Stimulated activated CD4-positive, alpha-beta T cell treated with anti-CD3 and anti-CD28 coated beads, Interleukin-4, amount 100 ng/mL, for 1 hour (primary cell): ENCODE measurements at regions not wholly inside any gene's neighbourhood (a gene's known extent, or its start where the extent isn't known, plus 50 kb on each side); places are given as distances from the start of the nearest gene placed in this dataset.
"Not testable (repeated sequence)": the region's sequence is repeated elsewhere in the genome, so short reads cannot be mapped to it uniquely, and the experiment has no call there.

Experiments used
- DNase-seq: peaks from one replicate; pipeline ENCODE4 v3.0.0-alpha.2; 2020

- DNase-seq = no peak
Observed at GRCh38 chr6:54440549-54440948, 132.3 kb downstream of the TINAG start.

GRCh38 chr6:54441020-54441419 lies 132.8 kb downstream of the TINAG start:
- DNase-seq = no peak

GRCh38 chr6:54441687-54442248 lies 133.5 kb downstream of the TINAG start:
- DNase-seq = no peak

DNA sequence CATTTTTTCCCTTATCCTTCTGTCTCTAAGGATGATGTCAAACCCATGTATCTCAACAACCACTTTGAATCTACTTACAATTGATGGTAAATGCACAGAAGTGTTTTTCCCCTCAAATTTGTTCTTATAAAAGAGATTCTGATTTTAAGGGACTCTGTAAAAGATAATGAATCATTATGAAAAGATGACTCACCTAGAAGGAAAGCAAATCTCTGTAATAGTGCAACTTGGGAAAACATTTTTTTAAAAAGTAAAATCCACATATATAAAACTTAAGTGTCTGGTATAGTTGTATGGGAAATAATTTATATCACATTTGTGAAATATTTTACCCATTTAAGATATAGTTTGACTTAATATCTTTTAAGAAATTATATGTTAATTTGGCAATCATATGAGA lies 137.0 kb downstream of the TINAG start:
- no peak for DNase-seq

DNA sequence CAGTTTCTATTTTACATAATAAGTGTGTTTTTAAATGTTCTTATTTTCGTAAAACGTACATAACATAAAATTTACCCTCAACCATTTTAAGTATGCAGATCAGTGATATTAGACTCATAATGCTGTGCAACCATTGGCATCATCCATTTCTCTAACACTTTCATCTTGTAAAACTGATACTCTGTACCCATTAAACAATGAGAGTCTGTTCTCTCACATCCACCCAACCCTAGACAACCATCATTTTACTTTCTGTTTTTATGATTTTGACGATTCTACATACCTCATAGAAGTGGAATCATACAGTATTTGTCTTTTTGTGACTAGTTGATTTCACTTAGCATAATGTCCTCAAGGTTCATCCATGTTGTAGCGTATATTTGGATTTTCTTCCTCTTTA lies 140.4 kb downstream of the TINAG start:
- no peak for DNase-seq

- DNase-seq = no peak
Observed at GRCh38 chr6:54451516-54451915, 143.3 kb downstream of the TINAG start.

GRCh38 chr6:54463354-54464024 lies 155.2 kb downstream of the TINAG start:
- no peak for DNase-seq

DNA sequence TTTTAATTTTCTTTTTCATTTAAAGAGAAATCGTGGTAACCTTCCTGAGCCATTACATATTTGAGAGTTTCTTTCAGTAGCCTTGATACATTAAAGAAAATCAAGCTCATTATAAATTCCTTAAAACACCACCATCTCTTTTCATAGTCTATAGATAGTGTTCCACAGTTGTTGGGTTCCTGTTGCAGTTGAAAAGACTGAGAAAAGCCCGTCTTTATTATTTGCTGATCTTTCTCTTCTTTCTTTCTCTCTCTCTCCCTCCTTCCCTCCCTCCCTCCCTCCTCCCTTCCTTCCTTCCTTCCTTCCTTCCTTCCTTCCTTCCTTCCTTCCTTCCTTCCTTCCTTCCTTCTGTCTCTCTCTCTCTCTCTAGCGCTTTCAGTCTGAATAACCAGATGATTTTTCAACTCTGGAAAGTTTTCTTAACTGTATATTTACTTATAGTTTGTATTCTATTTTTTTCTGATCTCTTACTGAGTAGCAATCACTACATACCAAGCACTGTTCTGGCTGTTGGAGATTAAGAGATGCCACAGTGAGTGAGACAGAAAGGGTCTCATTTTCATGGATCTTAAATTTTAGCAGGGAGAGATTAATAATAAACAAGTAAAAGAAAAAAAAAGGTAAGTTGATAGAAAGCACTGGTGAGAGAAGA lies 157.5 kb downstream of the TINAG start:
- DNase-seq = no peak

DNA sequence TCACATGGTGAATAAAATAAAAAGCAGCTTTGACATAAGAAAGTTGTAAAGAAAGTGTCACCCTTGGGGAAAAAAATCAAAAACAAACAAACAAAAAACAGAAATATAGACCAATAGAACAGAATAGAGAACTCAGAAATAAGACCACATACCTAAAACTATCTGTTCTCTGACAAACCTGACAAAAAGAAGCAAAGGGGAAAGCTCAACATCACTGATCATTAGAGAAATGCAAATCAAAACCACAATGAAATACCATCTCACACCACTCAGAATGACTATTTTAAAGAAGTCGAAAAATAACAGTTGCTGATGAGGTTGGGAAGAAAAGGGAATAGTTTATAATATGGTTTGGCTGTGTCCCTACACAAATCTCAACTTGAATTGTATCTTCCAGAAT lies 159.1 kb downstream of the TINAG start:
- no peak for DNase-seq

DNA sequence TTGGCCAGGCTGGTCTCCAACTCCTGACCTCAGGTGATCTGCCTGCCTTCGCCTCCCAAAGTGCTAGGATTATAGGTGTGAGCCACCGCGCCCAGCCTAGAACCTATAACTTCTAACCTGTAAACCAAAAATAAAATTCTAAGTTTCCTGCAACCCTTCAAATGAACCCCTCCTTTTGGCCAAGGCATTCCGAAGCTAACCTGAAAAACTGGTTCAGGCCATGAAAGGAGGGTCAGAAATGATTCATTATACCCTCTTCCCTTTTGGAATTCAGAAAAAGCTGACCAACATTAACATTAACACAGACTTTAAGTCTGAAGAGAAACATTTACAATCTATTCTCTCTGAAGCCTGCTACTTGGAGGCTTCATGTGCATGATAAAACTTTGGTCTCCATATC lies 165.1 kb downstream of the TINAG start:
- DNase-seq = no peak

DNA sequence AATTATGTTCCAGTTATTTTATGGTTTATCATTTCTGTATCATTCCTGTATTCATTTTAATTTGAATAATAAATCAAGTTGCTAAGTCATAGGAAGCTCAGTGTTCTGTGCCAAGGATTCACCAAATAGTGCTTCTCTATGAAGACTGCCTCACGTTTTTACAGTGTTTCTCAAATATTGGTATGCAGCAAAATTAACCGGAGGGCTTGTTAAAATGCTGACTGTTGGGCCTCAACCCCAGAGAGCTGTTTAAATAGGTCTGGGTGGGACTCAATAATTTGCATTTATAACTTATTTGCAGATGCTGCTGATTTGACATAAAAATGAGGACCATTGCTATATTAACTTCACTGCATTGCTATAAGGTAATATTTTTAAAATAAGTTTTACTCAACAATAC lies 166.7 kb downstream of the TINAG start:
- no peak for DNase-seq

DNA sequence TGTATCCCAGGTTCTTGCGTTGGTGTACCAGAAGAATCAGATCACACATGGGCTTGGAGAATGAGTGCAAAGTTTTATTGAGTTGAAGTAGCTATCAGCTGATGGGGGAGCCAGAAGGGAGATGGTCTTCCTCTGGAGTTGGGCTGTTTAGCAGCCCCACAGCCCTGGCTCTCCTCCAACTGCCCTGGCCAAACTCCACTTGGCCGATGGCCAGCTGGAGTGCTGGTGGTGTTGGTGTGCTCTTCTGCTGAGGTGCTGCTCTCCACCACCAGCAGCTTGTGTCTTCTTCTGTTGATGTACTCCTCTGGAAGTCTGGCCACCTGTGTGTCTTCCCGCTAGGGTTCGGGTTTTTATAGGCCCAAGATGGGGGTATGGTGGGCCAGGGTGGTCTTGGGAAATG lies 172.8 kb downstream of the TINAG start:
- no peak for DNase-seq

DNA sequence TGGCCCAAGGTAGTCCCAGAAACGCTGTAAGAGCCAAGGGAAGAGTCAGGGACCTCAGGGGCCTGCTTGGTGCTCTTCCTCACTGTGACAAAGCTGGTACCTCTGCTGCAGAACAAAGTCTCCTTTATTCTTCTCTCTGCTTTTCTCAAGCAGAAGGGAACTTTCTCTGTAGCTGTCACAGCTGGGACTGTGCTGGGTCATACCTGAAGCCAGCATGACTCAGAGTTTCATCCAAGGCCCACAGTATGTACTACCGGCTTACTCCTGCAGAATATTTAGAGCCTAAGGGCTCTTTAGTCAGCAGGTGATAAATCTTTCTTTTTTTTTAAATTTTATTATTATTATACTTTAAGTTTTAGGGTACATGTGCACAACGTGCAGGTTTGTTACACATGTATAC lies 183.2 kb downstream of the TINAG start:
- DNase-seq = no peak

GRCh38 chr6:54493138-54493537 lies 184.9 kb downstream of the TINAG start:
- no peak for DNase-seq

GRCh38 chr6:54503144-54503543 lies 194.9 kb downstream of the TINAG start:
- no peak for DNase-seq

- no peak for DNase-seq
Observed at GRCh38 chr6:54515013-54515412, 206.8 kb downstream of the TINAG start.

DNA sequence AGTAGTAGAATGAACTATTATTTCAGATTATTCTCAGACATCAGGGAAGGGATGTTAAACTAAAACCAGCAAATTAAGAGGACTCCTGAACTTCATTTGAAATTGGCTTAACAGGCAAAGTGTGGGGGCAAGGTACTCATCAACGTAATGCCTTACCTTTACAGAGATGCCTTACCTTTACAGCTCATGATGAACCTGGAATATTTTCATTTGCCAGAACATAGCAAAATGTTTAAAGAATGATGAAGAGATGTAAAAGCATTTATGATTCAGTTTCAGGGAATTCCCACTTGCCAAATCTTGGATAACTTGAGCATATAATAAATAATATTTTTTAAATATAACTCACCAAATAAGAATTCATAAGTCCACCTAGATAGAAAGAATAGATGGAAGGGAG lies 207.5 kb downstream of the TINAG start:
- DNase-seq = no peak

DNA sequence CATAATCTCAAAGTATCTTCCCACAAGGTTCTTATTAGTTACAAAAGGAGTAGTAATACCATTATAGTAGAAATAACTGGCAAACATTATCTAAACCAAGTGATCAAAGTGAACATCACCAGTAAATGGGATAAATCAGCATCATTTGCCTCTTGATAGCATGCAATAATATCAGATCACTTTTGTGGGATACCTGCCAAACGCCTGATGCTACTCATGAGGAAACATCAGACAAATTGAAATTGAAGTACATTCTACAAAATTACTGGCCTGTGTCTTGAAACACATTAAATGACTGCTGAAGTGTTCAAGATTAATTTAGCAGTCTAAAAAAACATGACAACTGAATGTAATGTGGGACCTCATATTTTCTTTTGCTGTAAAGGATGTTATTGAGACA lies 208.1 kb downstream of the TINAG start:
- DNase-seq = no peak

DNA sequence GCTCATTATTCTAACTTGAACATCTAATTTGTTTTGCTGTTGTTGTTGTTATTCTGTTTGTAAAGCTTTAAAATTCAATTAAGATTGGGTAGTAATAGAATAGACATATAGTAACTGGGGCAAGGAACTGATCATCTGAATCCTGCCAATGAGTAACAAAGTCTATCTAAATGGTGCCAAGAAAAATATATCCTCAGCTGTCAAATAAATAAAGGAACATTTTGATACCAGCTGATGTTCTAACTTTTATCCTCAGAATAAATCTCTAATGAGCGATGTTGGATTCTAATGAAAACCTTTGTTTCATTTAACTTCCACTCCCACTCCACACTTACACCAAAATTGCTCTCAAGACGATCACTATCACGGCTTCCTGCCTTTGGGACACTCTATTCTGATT lies 210.9 kb downstream of the TINAG start:
- no peak for DNase-seq

DNA sequence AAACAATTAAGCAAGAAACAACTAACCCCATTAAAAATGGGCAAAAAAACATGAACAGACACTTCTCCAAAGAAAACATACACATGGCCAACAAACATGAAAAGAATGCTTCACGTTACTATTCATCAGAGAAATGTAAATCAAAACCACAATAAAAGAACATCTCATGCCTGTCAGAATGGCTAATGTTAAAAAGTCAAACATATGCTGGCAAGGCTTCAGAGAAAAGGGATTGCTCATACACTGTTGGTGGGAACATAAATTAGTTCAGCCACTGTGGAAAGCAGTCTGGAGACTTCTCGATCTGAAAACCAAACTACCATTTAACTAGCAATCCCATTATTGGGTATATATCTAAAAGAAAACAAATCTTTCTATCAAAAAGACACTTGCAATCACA lies 217.5 kb downstream of the TINAG start:
- DNase-seq = no peak

DNA sequence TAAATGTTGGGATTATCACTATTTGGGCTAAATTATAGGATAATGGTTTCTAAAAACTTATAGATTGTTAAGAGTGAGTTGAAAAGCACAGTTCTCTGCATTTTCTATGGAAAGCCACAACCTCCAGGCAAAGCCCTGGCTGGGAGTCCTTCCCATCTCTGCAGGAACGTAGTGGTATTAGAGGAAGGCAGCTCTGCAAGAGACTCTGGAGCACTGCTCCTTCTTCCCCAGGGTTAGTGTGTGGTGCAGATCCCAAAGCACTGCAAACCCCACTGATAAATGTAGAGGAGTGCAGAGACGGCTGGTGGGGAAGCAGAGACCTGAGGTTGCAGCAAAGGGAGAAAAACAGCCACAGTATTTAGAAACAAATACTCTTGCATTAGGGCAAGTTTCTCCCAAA lies 225.3 kb downstream of the TINAG start:
- no peak for DNase-seq

DNA sequence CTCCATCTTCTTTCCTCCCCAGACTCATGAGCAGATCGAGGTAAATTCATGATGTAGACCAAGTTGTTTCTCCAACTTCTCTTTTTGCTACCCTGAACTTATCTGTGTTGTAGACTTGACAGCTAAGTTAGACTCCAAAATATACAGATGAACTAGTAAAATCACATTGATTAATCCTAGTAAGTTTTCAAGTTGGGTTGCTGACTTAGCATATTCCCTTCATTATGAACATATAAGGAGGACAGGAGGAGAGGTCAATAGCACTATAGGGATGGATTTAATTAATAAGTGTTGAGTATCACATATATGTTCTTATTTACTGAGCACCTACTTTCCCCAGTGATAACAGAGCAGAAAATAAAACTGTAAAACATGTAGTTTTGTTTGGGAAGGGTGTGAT lies 227.3 kb downstream of the TINAG start:
- no peak for DNase-seq

- DNase-seq = no peak
Observed at GRCh38 chr6:54541541-54541940, 233.3 kb downstream of the TINAG start.

GRCh38 chr6:54559136-54559535 lies 250.9 kb downstream of the TINAG start:
- no peak for DNase-seq

GRCh38 chr6:54564188-54564587 lies 255.9 kb downstream of the TINAG start:
- not testable (repeated sequence) for DNase-seq
